A673 (cell line): ENCODE measurements at regions not wholly inside any gene's neighbourhood (a gene's known extent, or its start where the extent isn't known, plus 50 kb on each side); places are given as distances from the start of the nearest gene placed in this dataset.

ENCODE experiments used
- BruUV-seq: library from RNA; stranded (reverse); fragments of 400-500 nt; replicated peaks from 2 replicates; lab custom pipeline; 2021; lab: Mats Ljungman, UMichigan
- CTCF ChIA-PET: fragments of 300-600 bp; sonication (Branson Sonifier 250); formaldehyde crosslinking; loops from one replicate; lab custom pipeline; 2022; ENCODE audit warnings: antibody characterized with exemption; lab: Charles Lee
- POLR2A ChIA-PET: fragments of 300-600 bp; sonication (Branson Sonifier 250); formaldehyde crosslinking; loops from one replicate; lab custom pipeline; 2022; ENCODE audit warnings: antibody characterized with exemption; ENCODE audit not compliant: low non-redundant PET; lab: Charles Lee
- DNase-seq: peaks from one replicate; pipeline ENCODE4 v3.0.0-alpha.2; 2015; ENCODE audit warnings: low spot score
- H3K27ac ChIP-seq: fragments of 200-600 bp; sonication (generic); 2 replicates; pipeline ENCODE4 v1.5.1; 2016; ENCODE audit warnings: mixed run types, low read depth, mild to moderate bottlenecking, mixed read lengths, antibody characterized with exemption, low read length; ENCODE audit not compliant: poor library complexity, severe bottlenecking
- H3K27me3 ChIP-seq: fragments of 200-600 bp; sonication (generic); replicated peaks from 2 replicates; pipeline ENCODE4 v1.6.1; 2017; ENCODE audit warnings: mixed run types, low read depth, mild to moderate bottlenecking, mixed read lengths, antibody characterized with exemption, low read length; ENCODE audit not compliant: insufficient read depth, poor library complexity
- H3K36me3 ChIP-seq: fragments of 200-600 bp; sonication (generic); 2 replicates; pipeline ENCODE4 v1.6.1; 2016; ENCODE audit warnings: mixed run types, mild to moderate bottlenecking, mixed read lengths, antibody characterized with exemption, low read length; ENCODE audit not compliant: insufficient read depth, poor library complexity, severe bottlenecking
- H3K4me1 ChIP-seq: fragments of 200-600 bp; sonication (generic); 2 replicates; pipeline ENCODE4 v1.6.1; 2017; ENCODE audit warnings: mixed run types, mild to moderate bottlenecking, mixed read lengths, antibody characterized with exemption, low read length; ENCODE audit not compliant: insufficient read depth, poor library complexity, severe bottlenecking
- H3K4me3 ChIP-seq: fragments of 200-600 bp; sonication (generic); 2 replicates; pipeline ENCODE4 v1.5.1; 2016; ENCODE audit warnings: low read depth, mixed run types, mild to moderate bottlenecking, mixed read lengths, low read length; ENCODE audit not compliant: poor library complexity, severe bottlenecking
- H3K9me3 ChIP-seq: fragments of 200-600 bp; sonication (generic); 2 replicates; pipeline ENCODE4 v1.6.1; 2016; ENCODE audit warnings: mixed run types, low read depth, mild to moderate bottlenecking, mixed read lengths, antibody characterized with exemption, low read length; ENCODE audit not compliant: poor library complexity, severe bottlenecking
- CTCF ChIP-seq: fragments of 300-800, 200-600 bp; sonication (generic); conservative IDR thresholded peaks from 2 replicates; pipeline ENCODE4 v1.5.1; 2017; ENCODE audit warnings: low read depth, mild to moderate bottlenecking, antibody characterized with exemption, low read length, moderate library complexity, mixed read lengths
- EZH2 ChIP-seq: fragments of 200-600 bp; sonication (generic); IDR thresholded peaks from 2 replicates; pipeline ENCODE4 v1.6.1; 2017; ENCODE audit warnings: borderline replicate concordance, low read depth, mild to moderate bottlenecking, mixed read lengths, antibody characterized with exemption, low read length; ENCODE audit not compliant: poor library complexity, severe bottlenecking
- intact Hi-C: fragments of 100-400 bp; cut with micrococcal nuclease; formaldehyde crosslinking; loops from one replicate; pipeline ENCODE4 v1.10.0; 2022; ENCODE audit not compliant: unreplicated experiment

- no TSS peak for BruUV-seq
- intact Hi-C loops = no loop called here
- Histone ChIP-seq H3K27ac (no peak overlapping the region), H3K4me1 (no peaks in the 10 kb centered on the region), H3K9me3 (no peaks in the 10 kb centered on the region), H3K36me3 (no peaks in the 10 kb centered on the region), H3K27me3 (no peaks in the 10 kb centered on the region), H3K4me3 (no peak overlapping the region)
- DNase-seq = no peak
- ChIA-PET CTCF (no interaction called here), POLR2A (no interaction called here)
- TF ChIP-seq CTCF (no peak), EZH2 (no peak)
These were observed 634.2 kb upstream of the NR3C2 start for GRCh38 chr4:149076401-149076800.

GRCh38 chr4:149072384-149072783 lies 630.2 kb upstream of the NR3C2 start:
- intact Hi-C loops = no loop called here
- ChIA-PET POLR2A (no interaction called here), CTCF (no interaction called here)
- peak; percentile 63 for DNase-seq
- Histone ChIP-seq H3K36me3 (no peaks in the 10 kb centered on the region), H3K27ac (no peak overlapping the region), H3K4me1 (no peaks in the 10 kb centered on the region), H3K9me3 (peaks cover 16% of the 10 kb centered on the region), H3K4me3 (no peak overlapping the region), H3K27me3 (no peaks in the 10 kb centered on the region)
- no peak for TF ChIP-seq EZH2
- no peak for TF ChIP-seq CTCF
- BruUV-seq = no TSS peak

GRCh38 chr4:149065753-149066152 lies 623.5 kb upstream of the NR3C2 start:
- no peak for DNase-seq
- BruUV-seq = no TSS peak
- Histone ChIP-seq H3K4me3 (no peak overlapping the region), H3K36me3 (no peaks in the 10 kb centered on the region), H3K9me3 (peaks cover 16% of the 10 kb centered on the region), H3K27me3 (no peaks in the 10 kb centered on the region), H3K27ac (no peak overlapping the region), H3K4me1 (no peaks in the 10 kb centered on the region)
- ChIA-PET CTCF (no interaction called here), POLR2A (no interaction called here)
- TF ChIP-seq CTCF (no peak), EZH2 (no peak)
- intact Hi-C loops = no loop called here
